SK-N-SH (cell line): ENCODE measurements at regions not wholly inside any gene's neighbourhood (a gene's known extent, or its start where the extent isn't known, plus 50 kb on each side); places are given as distances from the start of the nearest gene placed in this dataset.

Experiments used
- CTCF ChIA-PET: fragments of 300-600, 350-600 bp; formaldehyde crosslinking; extraction: SDS; loops from one replicate; lab custom pipeline; 2021; lab: Yijun Ruan, JAX
- POLR2A ChIA-PET: fragments of 350-600 bp; sonication (Branson Sonifier 250); formaldehyde crosslinking; extraction: SDS; loops from one replicate; lab custom pipeline; 2020; ENCODE audit warnings: antibody characterized with exemption, inconsistent platforms; lab: Yijun Ruan, JAX
- DNase-seq: peaks from one replicate; pipeline ENCODE4 v3.0.0; 2012
- H2AFZ ChIP-seq: fragments of 200-600 bp; sonication (generic); 2 replicates; pipeline ENCODE4 v1.8.1; 2016; ENCODE audit warnings: antibody characterized with exemption, mild to moderate bottlenecking, low read depth
- H3F3A ChIP-seq: fragments of 200-600 bp; sonication (generic); replicated peaks from 2 replicates; pipeline ENCODE3; 2016; ENCODE audit warnings: antibody characterized with exemption, mild to moderate bottlenecking; ENCODE audit not compliant: insufficient read depth
- H3K27ac ChIP-seq, 2 experiments: fragments of 200-500 bp in 1 of 2; fragments of 200-600 bp in 1 of 2; sonication (Bioruptor generic) in 1 of 2; sonication (generic), shearing (Covaris generic) in 1 of 2; 2 replicates each; pipeline versions ENCODE4 v1.5.1 to v1.6.1; 2014 to 2016; ENCODE audit warnings: low read depth in 2 of 2, inconsistent platforms in 1 of 2, low read length in 1 of 2, mild to moderate bottlenecking in 1 of 2, mixed read lengths in 1 of 2
- H3K27me3 ChIP-seq: fragments of 200-600 bp; sonication (generic), shearing (Covaris generic); 2 replicates; pipeline ENCODE4 v1.6.1; 2016; ENCODE audit warnings: mixed run types; ENCODE audit not compliant: insufficient read depth
- H3K36me3 ChIP-seq, 2 experiments: fragments of 200-500 bp in 1 of 2; fragments of 200-600 bp in 1 of 2; sonication (Bioruptor generic) in 1 of 2; sonication (generic) in 1 of 2; replicated peaks in 1 of 2; 2 replicates each; pipeline versions ENCODE3 to v1.5.1; 2014 to 2016; ENCODE audit warnings: low read length in 1 of 2, mild to moderate bottlenecking in 1 of 2; ENCODE audit not compliant: insufficient read depth in 2 of 2, control insufficient read depth in 1 of 2
- H3K4me1 ChIP-seq, 2 experiments: fragments of 200-500 bp in 1 of 2; fragments of 200-600 bp in 1 of 2; sonication (Bioruptor generic) in 1 of 2; sonication (generic), shearing (Covaris generic) in 1 of 2; 2 replicates each; pipeline versions ENCODE4 v1.5.1 to v1.6.1; 2014 to 2016; ENCODE audit warnings: low read depth in 1 of 2, low read length in 1 of 2, mixed run types in 1 of 2; ENCODE audit not compliant: insufficient read depth in 2 of 2, control insufficient read depth in 1 of 2
- H3K4me2 ChIP-seq: fragments of 200-600 bp; sonication (generic), shearing (Covaris generic); 2 replicates; pipeline ENCODE4 v1.6.1; 2017; ENCODE audit warnings: mixed run types
- H3K4me3 ChIP-seq, 2 experiments: fragments of 200-500 bp in 1 of 2; fragments of 200-600 bp in 1 of 2; sonication (Bioruptor generic) in 1 of 2; sonication (generic), shearing (Covaris generic) in 1 of 2; 2 replicates each; pipeline versions ENCODE4 v1.5.1 to v1.8.1; 2014 to 2016; ENCODE audit warnings: low read depth in 2 of 2, inconsistent platforms in 1 of 2, low read length in 1 of 2, mild to moderate bottlenecking in 1 of 2, mixed read lengths in 1 of 2, moderate library complexity in 1 of 2
- H3K79me2 ChIP-seq: fragments of 200-600 bp; sonication (generic); 2 replicates; pipeline ENCODE4 v1.8.1; 2017; ENCODE audit warnings: mild to moderate bottlenecking; ENCODE audit not compliant: insufficient read depth
- H3K9ac ChIP-seq: fragments of 200-600 bp; sonication (generic); 2 replicates; pipeline ENCODE4 v1.6.1; 2017; ENCODE audit warnings: mixed run types
- H3K9me2 ChIP-seq: fragments of 200-600 bp; sonication (generic); 2 replicates; pipeline ENCODE4 v1.6.1; 2017; ENCODE audit warnings: mixed run types
- H3K9me3 ChIP-seq: fragments of 200-600 bp; sonication (generic); 2 replicates; pipeline ENCODE4 v1.6.1; 2017; ENCODE audit warnings: mixed run types, mild to moderate bottlenecking, moderate library complexity
- H4K20me1 ChIP-seq: fragments of 200-600 bp; sonication (generic); 2 replicates; pipeline ENCODE4 v1.6.1; 2017; ENCODE audit warnings: mild to moderate bottlenecking, mixed run types; ENCODE audit not compliant: insufficient read depth
- ELF1 ChIP-seq: IDR thresholded peaks from 2 replicates; pipeline ENCODE4 v1.4.0; 2012
- EZH2phosphoT487 ChIP-seq: fragments of 200-600 bp; sonication (generic); IDR thresholded peaks from 2 replicates; pipeline ENCODE4 v1.6.1; 2017; ENCODE audit warnings: low read depth, mixed run types, mild to moderate bottlenecking, antibody characterized with exemption, moderate library complexity, borderline replicate concordance
- FOXJ3 ChIP-seq: sonication (generic); formaldehyde crosslinking; IDR thresholded peaks from 2 replicates; pipeline ENCODE4 v1.5.1; 2020; ENCODE audit warnings: mild to moderate bottlenecking, missing genetic modification reagents
- FOXM1 ChIP-seq: IDR thresholded peaks from 2 replicates; pipeline ENCODE4 v1.4.0; 2012; ENCODE audit warnings: low read depth, mild to moderate bottlenecking
- GABPA ChIP-seq: IDR thresholded peaks from 2 replicates; pipeline ENCODE4 v1.4.0; 2012; ENCODE audit warnings: low read depth, mild to moderate bottlenecking
- GATA2 ChIP-seq: sonication (generic); formaldehyde crosslinking; IDR thresholded peaks from 2 replicates; pipeline ENCODE4 v1.5.0; 2020; ENCODE audit warnings: mild to moderate bottlenecking, missing genetic modification reagents
- IRF3 ChIP-seq: fragments of 150-350 bp; IDR thresholded peaks from 2 replicates; pipeline ENCODE4 v1.6.1; 2016; ENCODE audit warnings: mild to moderate bottlenecking, low read depth, low read length
- MAX ChIP-seq: IDR thresholded peaks from 2 replicates; pipeline ENCODE4 v1.4.0; 2012; ENCODE audit warnings: low read depth
- MXI1 ChIP-seq: IDR thresholded peaks from 2 replicates; pipeline ENCODE4 v1.6.1; 2012; ENCODE audit warnings: mild to moderate bottlenecking, low read depth, low read length, improper control_type of control experiment
- NFIC ChIP-seq: IDR thresholded peaks from 2 replicates; pipeline ENCODE4 v1.4.0; 2012; ENCODE audit warnings: borderline replicate concordance
- NRF1 ChIP-seq: IDR thresholded peaks from 2 replicates; pipeline ENCODE4 v1.6.1; 2012; ENCODE audit warnings: low read depth, mild to moderate bottlenecking, low read length
- RCOR1 ChIP-seq: fragments of 150-350 bp; IDR thresholded peaks from 2 replicates; pipeline ENCODE4 v1.6.1; 2017; ENCODE audit warnings: antibody characterized with exemption, low read length
- RFX5 ChIP-seq: IDR thresholded peaks from 2 replicates; pipeline ENCODE4 v1.6.1; 2012; ENCODE audit warnings: mild to moderate bottlenecking, improper control_type of control experiment, low read length
- RXRA ChIP-seq: IDR thresholded peaks from 2 replicates; pipeline ENCODE4 v1.4.0; 2012; ENCODE audit warnings: low read depth, mild to moderate bottlenecking, borderline replicate concordance
- SIN3A ChIP-seq: IDR thresholded peaks from 2 replicates; pipeline ENCODE4 v1.6.1; 2012; ENCODE audit warnings: low read depth, mild to moderate bottlenecking, low read length, moderate library complexity, borderline replicate concordance
- SMC3 ChIP-seq: IDR thresholded peaks from 2 replicates; pipeline ENCODE4 v1.6.1; 2012; ENCODE audit warnings: low read depth, low read length, improper control_type of control experiment
- TCF12 ChIP-seq: IDR thresholded peaks from 2 replicates; pipeline ENCODE4 v1.4.0; 2012
- USF1 ChIP-seq: IDR thresholded peaks from 2 replicates; pipeline ENCODE4 v1.4.0; 2012; ENCODE audit warnings: low read depth, borderline replicate concordance
- YY1 ChIP-seq: IDR thresholded peaks from 2 replicates; pipeline ENCODE4 v1.4.0; 2012; ENCODE audit warnings: low read depth, mild to moderate bottlenecking
- ZBTB33 ChIP-seq: IDR thresholded peaks from 2 replicates; pipeline ENCODE4 v1.4.0; 2012; ENCODE audit warnings: low read depth, borderline replicate concordance
- WGBS: methylation state at CpG from one replicate; pipeline ENCODE4 v1.1.6; 2017; ENCODE audit warnings: low lambda C conversion rate; 5-methylcytosine and 5-hydroxymethylcytosine counted together
- TF ChIP-seq, protein P1 (sequence below): fragments of 200-600 bp; sonication (generic); IDR thresholded peaks from 2 replicates; pipeline ENCODE4 v1.6.1; 2017; ENCODE audit warnings: antibody characterized with exemption, mild to moderate bottlenecking, moderate library complexity

DNA sequence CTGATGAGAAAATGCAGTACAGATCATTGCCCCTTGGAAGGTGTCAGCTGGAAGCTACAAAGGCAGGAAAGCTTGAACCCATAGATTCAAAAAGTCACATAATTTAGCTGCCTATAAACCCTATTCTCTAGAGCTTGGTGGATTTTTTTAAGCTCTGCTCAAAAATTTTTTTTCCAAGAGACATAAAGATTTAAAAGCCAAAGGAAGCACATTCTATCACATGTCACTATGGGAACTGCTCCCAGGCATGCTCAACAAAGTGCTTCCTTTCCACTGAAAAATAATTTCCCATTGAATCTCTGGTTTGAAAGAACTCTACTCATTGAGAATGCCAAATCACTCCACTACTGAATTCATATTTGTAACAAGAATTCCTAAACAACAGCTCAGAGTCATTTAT lies 419.8 kb downstream of the CETN3 start:
- no peaks in the 10 kb centered on the region for H3K36me3 ChIP-seq
- no peaks in the 10 kb centered on the region for H3F3A ChIP-seq
- no peak overlapping the region for H3K27ac ChIP-seq
- TF ChIP-seq NRF1 (no peak), MXI1 (no peak), SMC3 (no peak), ELF1 (no peak), EZH2phosphoT487 (no peak)
- TF ChIP-seq, protein P1, sequence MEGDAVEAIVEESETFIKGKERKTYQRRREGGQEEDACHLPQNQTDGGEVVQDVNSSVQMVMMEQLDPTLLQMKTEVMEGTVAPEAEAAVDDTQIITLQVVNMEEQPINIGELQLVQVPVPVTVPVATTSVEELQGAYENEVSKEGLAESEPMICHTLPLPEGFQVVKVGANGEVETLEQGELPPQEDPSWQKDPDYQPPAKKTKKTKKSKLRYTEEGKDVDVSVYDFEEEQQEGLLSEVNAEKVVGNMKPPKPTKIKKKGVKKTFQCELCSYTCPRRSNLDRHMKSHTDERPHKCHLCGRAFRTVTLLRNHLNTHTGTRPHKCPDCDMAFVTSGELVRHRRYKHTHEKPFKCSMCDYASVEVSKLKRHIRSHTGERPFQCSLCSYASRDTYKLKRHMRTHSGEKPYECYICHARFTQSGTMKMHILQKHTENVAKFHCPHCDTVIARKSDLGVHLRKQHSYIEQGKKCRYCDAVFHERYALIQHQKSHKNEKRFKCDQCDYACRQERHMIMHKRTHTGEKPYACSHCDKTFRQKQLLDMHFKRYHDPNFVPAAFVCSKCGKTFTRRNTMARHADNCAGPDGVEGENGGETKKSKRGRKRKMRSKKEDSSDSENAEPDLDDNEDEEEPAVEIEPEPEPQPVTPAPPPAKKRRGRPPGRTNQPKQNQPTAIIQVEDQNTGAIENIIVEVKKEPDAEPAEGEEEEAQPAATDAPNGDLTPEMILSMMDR: no peak
- no peaks in the 10 kb centered on the region for H3K9me3 ChIP-seq
- H3K4me3 ChIP-seq: no peak overlapping the region
- H4K20me1 ChIP-seq: no peaks in the 10 kb centered on the region
- no peaks in the 10 kb centered on the region for H3K4me1 ChIP-seq
- ChIA-PET CTCF (no interaction called here), POLR2A (no interaction called here)
- H3K9ac ChIP-seq: no peak overlapping the region
- H3K27me3 ChIP-seq: no peaks in the 10 kb centered on the region
- H3K79me2 ChIP-seq: no peaks in the 10 kb centered on the region
- no peaks in the 10 kb centered on the region for H3K9me2 ChIP-seq
- no peak overlapping the region for H2AFZ ChIP-seq
- H3K4me2 ChIP-seq: no peak overlapping the region
- DNase-seq: no peak

- POLR2A ChIA-PET: no interaction called here
- TF ChIP-seq GABPA: no peak
- TF ChIP-seq FOXJ3 (CRISPR knock-in tag): no peak
- TF ChIP-seq IRF3: no peak
- no peak for TF ChIP-seq ZBTB33
- TF ChIP-seq YY1: no peak
- no peak for TF ChIP-seq RFX5
- no peak for TF ChIP-seq RCOR1
- no peak for TF ChIP-seq SIN3A
- TF ChIP-seq NRF1: no peak
- no peak for TF ChIP-seq NFIC
- TF ChIP-seq RXRA: no peak
- no peak for TF ChIP-seq GATA2 (CRISPR knock-in tag)
- TF ChIP-seq FOXM1: no peak
- TF ChIP-seq TCF12: no peak
- no peak for TF ChIP-seq MAX
- no peak for TF ChIP-seq USF1
Observed at GRCh38 chr5:89988998-89989655, 420.4 kb downstream of the CETN3 start.

More at GRCh38 chr5:89988998-89989655, 420.4 kb downstream of the CETN3 start:
- no peaks in the 10 kb centered on the region for H3K9me3 ChIP-seq
- DNase-seq: no peak
- H3K36me3 ChIP-seq: no peaks in the 10 kb centered on the region
- no peak overlapping the region for H3K4me3 ChIP-seq
- no peaks in the 10 kb centered on the region for H3F3A ChIP-seq
- no peak overlapping the region for H2AFZ ChIP-seq
- 67% methylated on average over 5 of the region's 5 CpGs for WGBS
- CTCF ChIA-PET: interaction anchor here (1.2 kb wide), 1 partner anchor 14 kb away, joined by 3 read pairs; no protein-coding TSS in a partner anchor
- H3K79me2 ChIP-seq: no peaks in the 10 kb centered on the region
- no peak overlapping the region for H3K4me2 ChIP-seq
- no peaks in the 10 kb centered on the region for H3K27me3 ChIP-seq
- no peaks in the 10 kb centered on the region for H3K4me1 ChIP-seq
- H3K9me2 ChIP-seq: no peaks in the 10 kb centered on the region
- H4K20me1 ChIP-seq: no peaks in the 10 kb centered on the region
- no peak overlapping the region for H3K9ac ChIP-seq
- no peak overlapping the region for H3K27ac ChIP-seq
